ENCODE measurements at regions not wholly inside any gene's neighbourhood (a gene's known extent, or its start where the extent isn't known, plus 50 kb on each side); places are given as distances from the start of the nearest gene placed in this dataset.
A peak's percentile ranks its signal among the peaks of the same experiment; 100 is the strongest.
"Not testable (repeated sequence)": the region's sequence is repeated elsewhere in the genome, so short reads cannot be mapped to it uniquely, and the experiment has no call there.

DNA sequence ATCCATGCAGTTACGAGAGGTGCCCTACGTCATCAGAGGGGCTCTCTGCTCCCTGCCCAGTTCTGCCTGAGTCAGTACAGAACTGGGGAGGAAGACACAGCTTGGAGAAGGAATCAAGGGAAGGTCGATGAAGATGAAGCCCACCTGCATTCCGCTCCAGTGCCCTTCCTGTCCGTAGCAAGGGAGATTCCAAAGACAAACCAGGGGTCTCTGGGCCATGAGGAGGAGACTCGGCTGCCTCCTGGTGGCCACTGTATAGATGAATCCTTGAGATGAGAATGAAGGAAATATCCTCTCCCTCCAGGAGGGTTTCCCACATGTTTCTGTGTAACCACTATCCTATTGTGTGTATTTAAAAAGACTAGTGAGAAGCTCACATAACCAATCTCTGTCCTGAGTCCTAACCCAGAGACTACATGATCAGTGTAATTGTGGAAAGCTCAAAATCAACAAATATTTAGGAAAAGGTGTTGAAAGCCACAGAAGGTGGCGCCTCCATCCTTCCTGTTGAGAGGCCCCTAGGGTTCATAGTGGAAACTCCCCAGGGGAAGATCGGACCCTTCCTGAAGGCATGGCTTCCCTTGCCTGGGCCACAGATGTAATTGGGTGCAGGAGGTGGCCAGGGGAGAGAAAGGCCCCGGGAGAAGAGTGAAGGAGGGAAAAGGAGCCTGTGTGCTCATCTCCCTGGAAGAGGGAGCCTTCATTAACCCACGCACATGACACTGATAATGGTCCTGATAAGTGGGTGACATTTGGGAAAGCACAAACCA lies 67.0 kb upstream of the LYZL2 start:
- not testable (repeated sequence) for DNase-seq

DNA sequence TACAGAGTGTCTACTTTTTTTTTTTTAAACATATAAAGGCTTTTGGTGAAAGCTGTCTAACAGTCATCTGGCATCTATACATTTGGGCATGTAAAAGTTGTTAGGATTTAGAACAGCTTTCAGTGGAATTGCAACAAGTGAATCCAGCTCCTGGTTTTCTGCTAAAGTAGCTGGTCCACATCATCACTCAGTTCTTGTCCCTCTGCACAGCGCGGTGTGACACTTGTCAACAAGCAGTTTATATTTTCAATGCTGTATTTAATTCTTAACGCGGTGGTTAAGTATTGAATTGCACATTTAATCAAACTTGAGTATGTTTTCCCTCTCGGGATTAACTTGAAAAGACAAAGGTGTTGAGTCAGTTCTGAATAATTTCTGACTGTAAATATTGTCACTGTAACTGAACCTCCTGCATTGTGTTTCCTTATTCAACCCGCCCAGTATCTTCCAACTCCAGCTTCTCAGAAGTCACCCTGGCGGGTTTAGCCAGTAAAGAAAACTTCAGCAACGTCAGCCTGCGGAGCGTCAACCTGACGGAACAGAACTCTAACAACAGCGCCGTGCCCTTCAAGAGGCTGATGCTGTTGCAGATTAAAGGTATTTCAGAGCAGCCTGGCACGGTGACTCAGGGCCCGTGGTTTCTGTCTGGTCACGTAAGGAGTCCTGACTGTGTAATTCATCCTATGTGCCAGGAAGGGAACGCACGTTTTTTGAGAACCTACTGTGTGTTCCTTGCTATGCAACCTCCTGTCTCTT lies 66.1 kb upstream of the LYZL2 start:
- DNase-seq, result peak; percentile 17

DNA sequence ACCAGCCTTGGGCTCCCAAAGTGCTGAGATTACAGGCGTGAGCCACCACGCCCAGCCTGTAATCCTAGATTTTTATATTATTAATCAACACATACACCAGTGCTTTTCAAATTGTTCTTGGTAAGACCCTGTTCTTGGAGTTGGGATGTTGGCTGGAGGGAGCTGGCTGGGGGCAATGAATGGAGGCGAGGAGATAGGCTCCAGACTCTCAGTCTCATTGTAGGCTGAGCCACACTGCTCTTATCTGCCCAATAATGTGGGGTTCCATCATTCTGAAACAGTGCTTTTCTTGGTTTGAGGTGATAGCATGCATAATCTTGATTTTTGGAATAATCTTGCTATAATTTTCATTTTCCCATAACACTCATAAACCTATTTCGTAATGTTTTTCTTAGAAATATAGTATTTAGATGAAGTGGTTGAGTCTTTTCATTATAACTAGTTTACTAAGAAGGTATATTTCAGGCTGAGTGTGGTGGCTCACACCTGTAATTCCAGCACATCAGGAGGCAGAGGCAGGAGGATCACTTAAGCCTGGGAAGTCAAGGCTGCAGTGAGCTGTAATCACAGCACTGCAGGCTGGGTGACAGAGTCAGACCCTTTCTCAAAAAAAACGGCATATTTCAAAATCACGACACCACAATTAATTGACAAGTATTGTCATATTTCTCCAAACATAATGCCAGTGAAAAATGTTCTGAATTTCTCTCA lies 65.1 kb upstream of the LYZL2 start:
- DNase-seq, result no peak

DNA sequence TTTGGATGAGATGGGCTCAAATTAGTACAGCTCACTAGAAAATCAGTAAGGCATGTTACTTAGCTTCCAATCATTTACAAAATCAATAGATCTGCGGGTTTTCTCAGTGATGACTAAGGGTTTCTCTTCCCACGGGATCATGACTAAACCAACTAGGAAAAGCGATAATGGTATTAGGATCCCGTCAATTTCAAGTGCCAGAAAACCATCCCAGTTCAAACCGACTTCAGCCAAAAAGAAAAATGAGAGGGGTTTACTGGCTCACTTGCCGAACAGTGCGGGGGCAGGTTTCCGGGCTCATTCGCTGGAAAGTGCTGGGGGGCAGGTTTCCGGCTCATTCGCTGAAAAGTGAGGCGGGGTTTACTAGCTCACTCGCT lies 62.1 kb upstream of the LYZL2 start:
- DNase-seq, result no peak

DNA sequence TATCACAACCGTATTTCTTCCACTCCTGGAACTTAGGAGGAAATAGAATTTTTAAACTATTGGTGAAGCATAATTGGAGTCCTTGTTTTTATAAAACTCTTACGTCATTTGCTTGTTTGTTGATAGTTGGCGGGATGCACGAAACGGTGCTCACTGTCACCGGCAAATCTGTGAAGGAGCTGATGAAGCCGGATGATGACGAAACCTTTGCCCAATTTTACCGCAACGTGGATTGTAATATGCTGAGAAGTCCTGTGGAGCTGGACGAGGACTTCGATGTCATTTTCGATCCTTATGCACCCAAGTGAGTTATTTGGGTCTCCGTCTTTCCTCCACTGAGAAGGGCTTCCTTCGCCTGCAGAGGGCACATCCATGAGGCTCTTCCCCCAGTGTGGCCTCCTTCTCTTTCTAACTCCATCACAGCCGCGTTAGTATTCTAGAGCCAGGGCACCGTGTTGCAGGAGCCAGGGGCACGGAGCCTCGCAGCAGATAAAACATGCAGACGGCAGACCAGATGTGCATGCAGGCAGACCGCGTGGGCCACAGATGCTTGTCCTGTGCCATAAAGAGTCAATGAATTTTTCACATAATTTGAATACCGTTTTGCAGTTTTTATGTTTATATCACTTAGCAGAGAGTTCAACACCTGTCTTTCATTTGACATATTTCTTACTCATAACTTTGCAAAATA lies 61.5 kb upstream of the LYZL2 start:
- not testable (repeated sequence) for DNase-seq

DNA sequence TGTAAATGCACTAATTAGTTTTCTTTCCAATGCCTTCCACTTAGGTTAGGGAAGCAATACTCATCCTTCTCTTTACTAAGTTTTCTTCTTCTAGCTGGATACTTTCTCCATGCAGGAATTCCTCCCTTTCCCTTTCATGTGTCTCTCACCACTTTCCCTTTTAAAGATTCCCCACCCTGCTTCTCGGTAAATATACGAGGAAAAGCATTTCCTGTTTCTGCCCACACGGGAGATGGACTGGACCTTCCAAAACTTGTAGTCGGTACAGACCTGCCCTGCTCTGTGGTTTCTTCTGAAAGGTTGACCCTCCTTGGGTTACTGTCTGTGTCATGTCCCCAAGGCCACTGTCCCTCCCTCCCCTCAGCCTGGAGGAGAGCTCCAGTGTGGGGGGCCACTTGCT lies 58.9 kb upstream of the LYZL2 start:
- DNase-seq, result no peak

DNA sequence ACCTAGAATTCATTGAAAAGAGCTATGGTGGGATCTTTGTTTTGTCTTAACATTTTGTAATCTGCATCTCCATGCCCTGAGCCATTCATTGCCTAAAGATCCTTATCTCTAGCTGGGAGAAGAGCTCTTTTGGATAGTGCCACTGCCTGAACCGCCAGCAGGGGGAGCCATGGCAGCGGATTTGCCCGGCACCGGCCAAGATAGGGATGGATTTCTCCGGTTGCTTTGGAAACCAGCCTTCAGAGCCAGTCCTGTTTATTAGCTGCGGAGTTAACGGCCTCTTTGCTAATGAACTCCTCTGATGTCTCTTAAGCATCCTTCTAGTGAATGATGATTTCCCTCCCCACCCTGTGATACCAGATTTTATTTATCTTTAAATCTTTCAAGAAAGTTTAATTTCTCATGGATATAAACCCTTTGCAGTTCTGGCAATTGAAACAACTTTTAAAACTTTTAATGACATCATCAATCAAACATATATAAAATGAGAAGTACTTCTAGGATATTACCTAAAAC lies 58.2 kb upstream of the LYZL2 start:
- peak; percentile 60 for DNase-seq

DNA sequence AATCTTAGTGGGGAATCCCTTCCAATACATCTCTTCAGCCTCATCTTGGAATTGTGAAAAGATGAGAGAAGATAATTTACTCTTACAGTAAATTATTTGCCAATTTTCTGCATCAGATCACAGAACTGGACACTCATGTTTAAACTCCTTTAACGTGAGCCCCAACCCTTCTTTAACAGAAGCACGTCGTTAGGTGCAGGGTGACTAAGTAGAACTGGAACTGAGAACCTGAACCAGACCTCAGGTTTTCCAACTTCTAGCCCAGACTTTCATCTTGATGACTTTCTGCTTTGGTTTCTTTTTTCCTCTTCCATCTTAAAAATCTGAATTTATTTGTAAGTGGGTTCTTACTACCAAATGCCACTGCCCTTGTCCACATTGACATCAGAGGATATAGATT lies 57.2 kb upstream of the LYZL2 start:
- no peak for DNase-seq

DNA sequence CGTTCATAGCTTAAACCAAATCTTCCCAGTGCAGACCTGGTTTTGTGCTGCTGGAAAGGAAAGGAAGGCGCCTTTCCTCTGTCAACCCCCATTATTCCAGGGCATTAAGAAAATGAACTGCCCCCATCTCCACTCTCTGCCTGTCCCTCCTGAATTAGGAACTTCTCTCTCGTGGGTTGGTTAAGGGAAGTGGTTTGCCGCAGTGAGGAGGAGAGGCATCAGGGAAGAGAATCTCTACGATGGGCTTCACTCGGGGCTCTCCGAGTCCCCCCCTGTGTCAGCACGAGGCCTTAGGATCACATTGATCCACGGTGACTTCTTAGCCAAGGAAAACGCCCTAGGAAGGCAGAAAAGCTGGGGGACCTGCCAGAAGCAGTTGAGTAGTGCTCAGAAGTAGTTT lies 53.9 kb upstream of the LYZL2 start:
- DNase-seq, result no peak

DNA sequence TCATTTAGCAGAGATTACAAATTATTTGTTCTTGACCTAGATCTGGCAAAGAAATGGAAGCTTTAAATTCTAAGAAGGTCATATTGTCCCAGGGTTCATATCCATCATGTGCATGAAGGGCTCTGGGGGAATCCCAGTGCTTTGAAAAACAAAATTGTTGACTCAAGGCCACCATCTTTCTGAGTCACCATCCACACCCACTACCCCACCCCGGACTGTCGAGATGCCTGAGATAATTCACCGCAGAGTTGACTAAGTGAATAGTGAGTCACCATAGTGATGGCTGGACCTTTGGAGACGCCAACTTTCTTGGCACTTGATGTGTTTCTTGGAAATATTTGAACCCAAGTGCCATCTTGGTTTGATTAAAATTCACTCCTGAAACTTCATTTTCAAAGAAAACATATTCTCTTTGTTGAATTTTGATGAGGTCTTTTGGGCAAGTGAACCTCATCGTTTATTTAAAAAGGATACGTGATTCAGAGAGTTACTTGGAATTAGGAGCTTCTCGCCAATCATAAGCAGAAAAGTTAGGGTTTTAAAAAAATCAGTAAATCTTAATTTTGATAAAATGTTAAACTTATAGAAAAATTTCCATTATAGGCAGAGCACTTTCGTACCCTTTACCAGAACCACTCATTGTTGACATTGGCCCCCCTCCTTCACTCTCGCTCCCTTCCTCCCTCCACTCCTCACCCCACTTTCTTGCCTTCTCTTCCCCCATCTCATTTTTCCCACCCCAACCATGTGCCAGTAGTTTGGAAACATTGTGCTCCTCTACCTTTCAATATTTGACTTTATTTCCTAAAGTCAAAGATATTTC lies 53.0 kb upstream of the LYZL2 start:
- DNase-seq, result not testable (repeated sequence)

DNA sequence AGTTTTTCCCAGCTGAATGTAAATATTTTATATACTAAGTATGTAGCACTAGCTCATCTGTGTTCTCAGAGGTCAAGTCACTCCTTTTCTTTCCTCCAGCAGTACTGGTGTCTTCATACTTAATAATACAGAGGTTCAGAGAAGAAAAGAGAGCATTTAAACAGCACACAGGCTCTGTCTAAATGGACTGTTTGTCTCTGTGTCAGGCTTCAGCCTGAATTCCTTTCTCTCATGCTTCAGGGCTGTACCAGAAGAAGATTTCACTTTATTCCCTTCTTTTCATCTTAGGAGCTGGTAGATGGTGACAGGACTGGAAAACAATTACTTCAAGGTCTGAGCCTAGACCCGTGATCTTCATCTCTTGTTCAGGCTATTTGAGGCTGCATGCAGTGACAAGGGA lies 51.4 kb upstream of the LYZL2 start:
- DNase-seq, result no peak
